GM23248 (cell line): ENCODE measurements at regions not wholly inside any gene's neighbourhood (a gene's known extent, or its start where the extent isn't known, plus 50 kb on each side); places are given as distances from the start of the nearest gene placed in this dataset.

Source experiments
- EZH2 ChIP-seq: fragments of 200-600 bp; sonication (generic); IDR thresholded peaks from 2 replicates; pipeline ENCODE4 v1.6.1; 2018; ENCODE audit warnings: antibody characterized with exemption, mild to moderate bottlenecking; ENCODE audit not compliant: insufficient read depth, poor library complexity, severe bottlenecking
- EZH2phosphoT487 ChIP-seq: fragments of 200-600 bp; sonication (generic); IDR thresholded peaks from 2 replicates; pipeline ENCODE4 v1.6.1; 2018; ENCODE audit warnings: antibody characterized with exemption, moderate library complexity, mild to moderate bottlenecking, low read depth; ENCODE audit not compliant: insufficient read depth

DNA sequence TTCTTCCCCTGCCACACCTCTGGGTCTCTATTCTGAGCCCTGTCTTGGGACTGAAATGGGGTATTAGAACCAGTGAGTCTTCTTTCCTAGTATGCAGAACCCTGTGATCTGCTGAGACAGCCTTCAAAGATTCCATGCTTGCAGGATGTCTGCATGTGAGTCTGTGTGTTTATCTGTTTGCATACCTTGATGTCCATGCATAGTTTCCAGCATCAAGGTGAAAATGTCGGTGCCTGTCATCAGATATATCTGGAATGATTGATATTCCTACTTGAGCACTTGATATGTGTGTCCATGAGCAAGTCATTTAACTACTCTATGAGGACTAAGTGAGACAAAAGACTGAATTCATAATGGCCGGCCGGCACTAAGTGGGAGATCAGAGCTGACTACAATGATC, 117.0 kb upstream of the HS3ST1 start:
- TF ChIP-seq EZH2phosphoT487 (no peak), EZH2 (no peak)
